K562 (cell line): ENCODE measurements at regions not wholly inside any gene's neighbourhood (a gene's known extent, or its start where the extent isn't known, plus 50 kb on each side); places are given as distances from the start of the nearest gene placed in this dataset.
A peak's percentile ranks its signal among the peaks of the same experiment; 100 is the strongest.

Experiments
- CC2D1A ChIP-seq: fragments of 450-650 bp; IDR thresholded peaks from 2 replicates; pipeline ENCODE4 v1.6.1; 2017; ENCODE audit warnings: mild to moderate bottlenecking
- CREBBP ChIP-seq: IDR thresholded peaks from one replicate; pipeline ENCODE4 v1.6.1; 2012; ENCODE audit warnings: low read depth, mild to moderate bottlenecking, control low read depth, inconsistent platforms, low read length
- DMBX1 ChIP-seq: fragments of 250-450 bp; sonication (Bioruptor Pico); IDR thresholded peaks from 2 replicates; pipeline ENCODE4 v1.8.0; 2022; ENCODE audit warnings: inconsistent platforms, mild to moderate bottlenecking, moderate library complexity, borderline replicate concordance
- E4F1 ChIP-seq: fragments of 250-450 bp; sonication (Bioruptor Pico); IDR thresholded peaks from 2 replicates; pipeline ENCODE4 v1.5.0; 2021; ENCODE audit warnings: mild to moderate bottlenecking, borderline replicate concordance
- HIVEP1 ChIP-seq: fragments of 250-450 bp; sonication (Bioruptor Pico); IDR thresholded peaks from 2 replicates; pipeline ENCODE4 v1.4.0; 2020; ENCODE audit warnings: mild to moderate bottlenecking
- HNRNPLL ChIP-seq: fragments of 200-400 bp; formaldehyde crosslinking; IDR thresholded peaks from 2 replicates; pipeline ENCODE4 v1.6.1; 2017; ENCODE audit warnings: low read length, low read depth, mild to moderate bottlenecking; ENCODE audit not compliant: poor library complexity, severe bottlenecking
- MAFG ChIP-seq: fragments of 450-650 bp; conservative IDR thresholded peaks from 2 replicates; pipeline ENCODE4 v1.6.1; 2016; ENCODE audit warnings: missing genetic modification characterization, missing compliant biosample characterization
- PHF20 ChIP-seq: fragments of 450-650 bp; IDR thresholded peaks from 2 replicates; pipeline ENCODE4 v1.6.1; 2018; ENCODE audit not compliant: partially characterized antibody
- PHF21A ChIP-seq: fragments of 450-650 bp; IDR thresholded peaks from 2 replicates; pipeline ENCODE4 v1.6.1; 2017; ENCODE audit warnings: low read depth, borderline replicate concordance
- RNF2 ChIP-seq: sonication (generic); IDR thresholded peaks from 2 replicates; pipeline ENCODE4 v1.6.1; 2016
- TFAM ChIP-seq: fragments of 250-450 bp; sonication (Bioruptor Pico); conservative IDR thresholded peaks from 2 replicates; pipeline ENCODE4 v1.5.0; 2021; ENCODE audit warnings: mild to moderate bottlenecking, moderate library complexity
- TRIM28 ChIP-seq: fragments of 450-650 bp; IDR thresholded peaks from 2 replicates; pipeline ENCODE4 v1.6.1; 2017
- TF ChIP-seq, protein P1 (sequence below): fragments of 450-650 bp; formaldehyde crosslinking; IDR thresholded peaks from 2 replicates; pipeline ENCODE4 v1.4.0; 2020; ENCODE audit warnings: mild to moderate bottlenecking, moderate library complexity
- TF ChIP-seq, protein P2 (sequence below): fragments of 250-450 bp; sonication (Bioruptor Pico); IDR thresholded peaks from 2 replicates; pipeline ENCODE4 v1.5.0; 2021

DNA sequence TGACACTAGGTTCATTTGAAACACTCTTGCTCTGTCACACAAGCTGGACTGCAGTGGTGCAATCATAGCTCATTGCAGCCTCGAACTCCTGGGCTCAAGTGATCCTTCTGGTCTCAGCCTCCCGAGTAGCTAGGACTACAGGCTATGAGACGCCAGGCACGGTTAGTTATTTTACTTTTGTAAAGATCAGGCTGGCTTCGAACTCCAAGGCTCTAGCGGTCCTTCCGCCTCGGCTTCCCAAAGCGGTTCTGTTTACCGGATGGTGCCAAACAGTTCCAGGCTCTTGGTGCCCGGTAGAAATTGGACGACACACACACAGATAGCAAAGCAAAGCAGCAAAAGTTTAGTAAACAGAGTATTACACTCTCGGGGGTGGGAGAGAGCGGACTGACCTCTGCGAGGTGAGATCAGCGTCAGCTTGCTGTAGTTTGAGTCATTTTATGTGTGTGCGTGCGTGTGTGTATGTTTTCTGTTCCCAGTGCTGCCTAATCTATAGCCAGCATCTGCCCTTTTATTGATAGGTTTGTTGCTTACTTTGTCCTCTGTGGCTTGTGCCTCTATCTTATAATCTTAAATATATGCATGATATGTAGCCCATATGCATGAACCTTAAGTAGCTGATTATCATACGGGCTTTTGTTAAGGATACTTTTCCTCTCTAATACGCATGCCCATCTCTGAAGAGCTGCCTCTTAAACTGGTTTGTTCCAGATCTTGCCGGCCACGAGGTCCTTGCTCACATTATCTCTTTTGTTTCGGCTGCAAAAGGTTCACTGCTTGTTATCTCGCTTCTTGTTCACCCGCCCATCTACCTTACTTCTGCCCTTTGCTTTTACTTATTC, 75.2 kb downstream of the OR2B2 start (continued):
- peak; percentile 78; the same call in 1 of the 2 replicates for TF ChIP-seq E4F1
- TF ChIP-seq MAFG (tag) = no peak
- no peak for TF ChIP-seq HNRNPLL
- TF ChIP-seq TFAM (CRISPR knock-in tag) = no peak
- peak; percentile 87 for TF ChIP-seq RNF2
- no peak for TF ChIP-seq DMBX1 (CRISPR knock-in tag)
- peak; percentile 59 for TF ChIP-seq CC2D1A
- no peak for TF ChIP-seq HIVEP1 (CRISPR knock-in tag)
- TF ChIP-seq, protein P1, sequence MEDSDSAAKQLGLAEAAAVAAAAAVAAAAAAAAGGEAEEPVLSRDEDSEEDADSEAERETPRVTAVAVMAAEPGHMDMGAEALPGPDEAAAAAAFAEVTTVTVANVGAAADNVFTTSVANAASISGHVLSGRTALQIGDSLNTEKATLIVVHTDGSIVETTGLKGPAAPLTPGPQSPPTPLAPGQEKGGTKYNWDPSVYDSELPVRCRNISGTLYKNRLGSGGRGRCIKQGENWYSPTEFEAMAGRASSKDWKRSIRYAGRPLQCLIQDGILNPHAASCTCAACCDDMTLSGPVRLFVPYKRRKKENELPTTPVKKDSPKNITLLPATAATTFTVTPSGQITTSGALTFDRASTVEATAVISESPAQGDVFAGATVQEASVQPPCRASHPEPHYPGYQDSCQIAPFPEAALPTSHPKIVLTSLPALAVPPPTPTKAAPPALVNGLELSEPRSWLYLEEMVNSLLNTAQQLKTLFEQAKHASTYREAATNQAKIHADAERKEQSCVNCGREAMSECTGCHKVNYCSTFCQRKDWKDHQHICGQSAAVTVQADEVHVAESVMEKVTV (CRISPR knock-in tag) = peak; percentile 35
- TF ChIP-seq PHF20 = no peak
- no peak for TF ChIP-seq CREBBP
- no peak for TF ChIP-seq PHF21A
- TF ChIP-seq, protein P2, sequence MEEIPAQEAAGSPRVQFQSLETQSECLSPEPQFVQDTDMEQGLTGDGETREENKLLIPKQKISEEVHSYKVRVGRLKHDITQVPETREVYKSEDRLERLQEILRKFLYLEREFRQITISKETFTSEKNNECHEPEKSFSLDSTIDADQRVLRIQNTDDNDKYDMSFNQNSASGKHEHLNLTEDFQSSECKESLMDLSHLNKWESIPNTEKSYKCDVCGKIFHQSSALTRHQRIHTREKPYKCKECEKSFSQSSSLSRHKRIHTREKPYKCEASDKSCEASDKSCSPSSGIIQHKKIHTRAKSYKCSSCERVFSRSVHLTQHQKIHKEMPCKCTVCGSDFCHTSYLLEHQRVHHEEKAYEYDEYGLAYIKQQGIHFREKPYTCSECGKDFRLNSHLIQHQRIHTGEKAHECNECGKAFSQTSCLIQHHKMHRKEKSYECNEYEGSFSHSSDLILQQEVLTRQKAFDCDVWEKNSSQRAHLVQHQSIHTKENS (CRISPR knock-in tag) = no peak
- TF ChIP-seq TRIM28 = 0 out of 2 replicates have a peak, but pooled peaks have one; percentile 20
- TF ChIP-seq, all 486 proteins: peak for 208
